ENCODE measurements at regions not wholly inside any gene's neighbourhood (a gene's known extent, or its start where the extent isn't known, plus 50 kb on each side); places are given as distances from the start of the nearest gene placed in this dataset.

- DNase-seq (ENCODE audit: low spot score), result no peak
These were observed 149.9 kb downstream of the SHQ1 start for GRCh38 chr3:72698154-72698917.

GRCh38 chr3:72697717-72698116 is 150.5 kb downstream of the SHQ1 start:
- no peak for DNase-seq (ENCODE audit: low spot score)

- DNase-seq (ENCODE audit: low spot score), result no peak
These were observed 151.4 kb downstream of the SHQ1 start for GRCh38 chr3:72696815-72697214.

- no peak for DNase-seq (ENCODE audit: low spot score)
These were observed 153.8 kb downstream of the SHQ1 start for GRCh38 chr3:72694398-72694797.

GRCh38 chr3:72692990-72693389 is 155.3 kb downstream of the SHQ1 start:
- no peak for DNase-seq (ENCODE audit: low spot score)

- DNase-seq (ENCODE audit: low spot score), result no peak
These were observed 157.6 kb downstream of the SHQ1 start for GRCh38 chr3:72690629-72691028.

GRCh38 chr3:72682936-72683452 is 165.3 kb downstream of the SHQ1 start:
- no peak for DNase-seq (ENCODE audit: low spot score)

GRCh38 chr3:72681598-72681997 is 166.6 kb downstream of the SHQ1 start:
- DNase-seq (ENCODE audit: low spot score), result no peak

- DNase-seq (ENCODE audit: low spot score), result no peak
These were observed 167.5 kb downstream of the SHQ1 start for GRCh38 chr3:72680766-72681165.

GRCh38 chr3:72679540-72680198 is 168.6 kb downstream of the SHQ1 start:
- DNase-seq (ENCODE audit: low spot score), result no peak

- no peak for DNase-seq (ENCODE audit: low spot score)
These were observed 169.4 kb downstream of the SHQ1 start for GRCh38 chr3:72678867-72679266.

GRCh38 chr3:72678380-72678779 is 169.9 kb downstream of the SHQ1 start:
- no peak for DNase-seq (ENCODE audit: low spot score)

- DNase-seq (ENCODE audit: low spot score), result no peak
These were observed 173.0 kb downstream of the SHQ1 start for GRCh38 chr3:72675243-72675642.

GRCh38 chr3:72673011-72673771 is 175.1 kb downstream of the SHQ1 start:
- no peak for DNase-seq (ENCODE audit: low spot score)

- no peak for DNase-seq (ENCODE audit: low spot score)
These were observed 179.0 kb downstream of the SHQ1 start for GRCh38 chr3:72669224-72669623.

GRCh38 chr3:72666447-72666755 is 181.8 kb downstream of the SHQ1 start:
- no peak for DNase-seq (ENCODE audit: low spot score)

- DNase-seq (ENCODE audit: low spot score), result no peak
These were observed 182.4 kb downstream of the SHQ1 start for GRCh38 chr3:72665701-72666446.

GRCh38 chr3:72665103-72665502 is 183.1 kb downstream of the SHQ1 start:
- DNase-seq (ENCODE audit: low spot score), result no peak

- no peak for DNase-seq (ENCODE audit: low spot score)
These were observed 183.9 kb downstream of the SHQ1 start for GRCh38 chr3:72664184-72664975.

GRCh38 chr3:72663429-72663828 is 184.8 kb downstream of the SHQ1 start:
- no peak for DNase-seq (ENCODE audit: low spot score)

GRCh38 chr3:72661115-72661457 is 187.2 kb downstream of the SHQ1 start:
- DNase-seq (ENCODE audit: low spot score), result no peak

All from HuH-7.5 (cell line).